ENCODE measurements at regions not wholly inside any gene's neighbourhood (a gene's known extent, or its start where the extent isn't known, plus 50 kb on each side); places are given as distances from the start of the nearest gene placed in this dataset.

- TF ChIP-seq ZNF707 (tag by site-specific recombination; IDR thresholded peaks at IDR 0.05) (no peak), ZNF843 (tag by site-specific recombination; IDR thresholded peaks at IDR 0.05) (no peak), ZNF121 (tag by site-specific recombination; IDR thresholded peaks at IDR 0.05) (no peak), ZNF621 (tag by site-specific recombination; IDR thresholded peaks at IDR 0.05) (no peak), ZNF37A (tag by site-specific recombination; IDR thresholded peaks at IDR 0.05) (no peak), BCL6B (tag by site-specific recombination; IDR thresholded peaks at IDR 0.05) (no peak), ZNF202 (tag by site-specific recombination; IDR thresholded peaks at IDR 0.05; ENCODE audit: borderline replicate concordance) (no peak), ZNF133 (tag by site-specific recombination; IDR thresholded peaks at IDR 0.05) (no peak), ZNF157 (tag by site-specific recombination; IDR thresholded peaks at IDR 0.05) (no peak), ZNF221 (tag by site-specific recombination; IDR thresholded peaks at IDR 0.05; ENCODE audit: borderline replicate concordance) (no peak), ZNF521 (tag by site-specific recombination; IDR thresholded peaks at IDR 0.05) (no peak), GLI2 (tag by site-specific recombination; IDR thresholded peaks at IDR 0.05; ENCODE audit: borderline replicate concordance, low read depth) (no peak)
- TF ChIP-seq, protein P1, sequence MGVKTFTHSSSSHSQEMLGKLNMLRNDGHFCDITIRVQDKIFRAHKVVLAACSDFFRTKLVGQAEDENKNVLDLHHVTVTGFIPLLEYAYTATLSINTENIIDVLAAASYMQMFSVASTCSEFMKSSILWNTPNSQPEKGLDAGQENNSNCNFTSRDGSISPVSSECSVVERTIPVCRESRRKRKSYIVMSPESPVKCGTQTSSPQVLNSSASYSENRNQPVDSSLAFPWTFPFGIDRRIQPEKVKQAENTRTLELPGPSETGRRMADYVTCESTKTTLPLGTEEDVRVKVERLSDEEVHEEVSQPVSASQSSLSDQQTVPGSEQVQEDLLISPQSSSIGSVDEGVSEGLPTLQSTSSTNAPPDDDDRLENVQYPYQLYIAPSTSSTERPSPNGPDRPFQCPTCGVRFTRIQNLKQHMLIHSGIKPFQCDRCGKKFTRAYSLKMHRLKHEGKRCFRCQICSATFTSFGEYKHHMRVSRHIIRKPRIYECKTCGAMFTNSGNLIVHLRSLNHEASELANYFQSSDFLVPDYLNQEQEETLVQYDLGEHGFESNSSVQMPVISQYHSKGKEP (tag by site-specific recombination; IDR thresholded peaks at IDR 0.05), result no peak
- TF ChIP-seq, protein P2, sequence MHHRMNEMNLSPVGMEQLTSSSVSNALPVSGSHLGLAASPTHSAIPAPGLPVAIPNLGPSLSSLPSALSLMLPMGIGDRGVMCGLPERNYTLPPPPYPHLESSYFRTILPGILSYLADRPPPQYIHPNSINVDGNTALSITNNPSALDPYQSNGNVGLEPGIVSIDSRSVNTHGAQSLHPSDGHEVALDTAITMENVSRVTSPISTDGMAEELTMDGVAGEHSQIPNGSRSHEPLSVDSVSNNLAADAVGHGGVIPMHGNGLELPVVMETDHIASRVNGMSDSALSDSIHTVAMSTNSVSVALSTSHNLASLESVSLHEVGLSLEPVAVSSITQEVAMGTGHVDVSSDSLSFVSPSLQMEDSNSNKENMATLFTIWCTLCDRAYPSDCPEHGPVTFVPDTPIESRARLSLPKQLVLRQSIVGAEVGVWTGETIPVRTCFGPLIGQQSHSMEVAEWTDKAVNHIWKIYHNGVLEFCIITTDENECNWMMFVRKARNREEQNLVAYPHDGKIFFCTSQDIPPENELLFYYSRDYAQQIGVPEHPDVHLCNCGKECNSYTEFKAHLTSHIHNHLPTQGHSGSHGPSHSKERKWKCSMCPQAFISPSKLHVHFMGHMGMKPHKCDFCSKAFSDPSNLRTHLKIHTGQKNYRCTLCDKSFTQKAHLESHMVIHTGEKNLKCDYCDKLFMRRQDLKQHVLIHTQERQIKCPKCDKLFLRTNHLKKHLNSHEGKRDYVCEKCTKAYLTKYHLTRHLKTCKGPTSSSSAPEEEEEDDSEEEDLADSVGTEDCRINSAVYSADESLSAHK (tag by site-specific recombination; IDR thresholded peaks at IDR 0.05), result no peak
- TF ChIP-seq, protein P3, sequence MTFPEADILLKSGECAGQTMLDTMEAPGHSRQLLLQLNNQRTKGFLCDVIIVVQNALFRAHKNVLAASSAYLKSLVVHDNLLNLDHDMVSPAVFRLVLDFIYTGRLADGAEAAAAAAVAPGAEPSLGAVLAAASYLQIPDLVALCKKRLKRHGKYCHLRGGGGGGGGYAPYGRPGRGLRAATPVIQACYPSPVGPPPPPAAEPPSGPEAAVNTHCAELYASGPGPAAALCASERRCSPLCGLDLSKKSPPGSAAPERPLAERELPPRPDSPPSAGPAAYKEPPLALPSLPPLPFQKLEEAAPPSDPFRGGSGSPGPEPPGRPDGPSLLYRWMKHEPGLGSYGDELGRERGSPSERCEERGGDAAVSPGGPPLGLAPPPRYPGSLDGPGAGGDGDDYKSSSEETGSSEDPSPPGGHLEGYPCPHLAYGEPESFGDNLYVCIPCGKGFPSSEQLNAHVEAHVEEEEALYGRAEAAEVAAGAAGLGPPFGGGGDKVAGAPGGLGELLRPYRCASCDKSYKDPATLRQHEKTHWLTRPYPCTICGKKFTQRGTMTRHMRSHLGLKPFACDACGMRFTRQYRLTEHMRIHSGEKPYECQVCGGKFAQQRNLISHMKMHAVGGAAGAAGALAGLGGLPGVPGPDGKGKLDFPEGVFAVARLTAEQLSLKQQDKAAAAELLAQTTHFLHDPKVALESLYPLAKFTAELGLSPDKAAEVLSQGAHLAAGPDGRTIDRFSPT (tag by site-specific recombination; IDR thresholded peaks at IDR 0.05), result no peak
- no peak overlapping the region for H3K27ac ChIP-seq (ENCODE audit: extremely low read depth, low read depth, low read length)
- no peaks in the 10 kb centered on the region for H3K36me3 ChIP-seq (ENCODE audit: control insufficient read depth in 2 of 2, insufficient read depth in 1 of 2, low read length in 2 of 2)
- no peak overlapping the region for H3K4me3 ChIP-seq (ENCODE audit: low read depth, low read length)
- ChIA-PET CTCF (interaction anchor here (0.6 kb wide), 2 partner anchors 8 to 46 kb away, joined by 3 to 8 read pairs; no protein-coding TSS in a partner anchor), POLR2A (no interaction called here)
- no peaks in the 10 kb centered on the region for H3K9me3 ChIP-seq (ENCODE audit: control insufficient read depth, insufficient read depth, low read depth, low read length)
- H3K4me1 ChIP-seq (ENCODE audit: control insufficient read depth, insufficient read depth, low read length), result no peaks in the 10 kb centered on the region
Observed at GRCh38 chr13:107886118-107886517, 329.2 kb downstream of the LIG4 start.

DNA sequence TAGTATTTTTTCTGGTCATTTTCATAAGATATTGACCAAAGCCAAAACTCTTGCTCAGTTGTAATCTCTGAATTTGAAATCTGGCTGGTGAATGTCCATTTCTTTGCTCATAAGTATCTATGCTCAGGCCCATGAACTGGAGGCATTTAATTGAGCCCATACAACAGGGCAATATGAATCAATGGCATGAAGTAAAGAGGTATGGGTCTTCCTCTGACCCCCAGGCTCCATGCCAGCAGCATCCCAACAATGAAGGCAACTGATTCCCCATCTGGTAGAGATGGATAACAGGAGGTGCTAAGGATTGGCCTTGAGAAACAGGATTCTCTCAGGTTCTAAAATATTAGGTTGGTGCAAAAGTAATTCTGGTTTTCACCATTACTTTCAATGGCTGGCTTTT is 330.8 kb downstream of the LIG4 start:
- H3K4me3 ChIP-seq (ENCODE audit: low read depth, low read length), result no peak overlapping the region
- POLR2A ChIA-PET, result no interaction called here
- H3K36me3 ChIP-seq (ENCODE audit: control insufficient read depth in 2 of 2, insufficient read depth in 1 of 2, low read length in 2 of 2), result no peaks in the 10 kb centered on the region
- CTCF ChIA-PET, result interaction anchor here (0.7 kb wide), 1 partner anchor 432 kb away, joined by 3 read pairs; no protein-coding TSS in a partner anchor
- no peaks in the 10 kb centered on the region for H3K4me1 ChIP-seq (ENCODE audit: control insufficient read depth, insufficient read depth, low read length)
- no peak overlapping the region for H3K27ac ChIP-seq (ENCODE audit: extremely low read depth, low read depth, low read length)
- no peaks in the 10 kb centered on the region for H3K9me3 ChIP-seq (ENCODE audit: control insufficient read depth, insufficient read depth, low read depth, low read length)
- no peak for TF ChIP-seq ZNF341 (tag by site-specific recombination; IDR thresholded peaks at IDR 0.05; ENCODE audit: low read depth)
- no peak for TF ChIP-seq ZNF776 (tag by site-specific recombination; IDR thresholded peaks at IDR 0.05; ENCODE audit: borderline replicate concordance)
- TF ChIP-seq ZNF785 (tag by site-specific recombination; IDR thresholded peaks at IDR 0.05), result no peak
- no peak for TF ChIP-seq ZNF571 (tag by site-specific recombination; IDR thresholded peaks at IDR 0.05)
- no peak for TF ChIP-seq GFI1B (tag by site-specific recombination; IDR thresholded peaks at IDR 0.05)
- TF ChIP-seq ZNF76 (tag by site-specific recombination; IDR thresholded peaks at IDR 0.05; ENCODE audit: borderline replicate concordance, low read depth), result no peak
- no peak for TF ChIP-seq ZNF26 (tag by site-specific recombination; IDR thresholded peaks at IDR 0.05)
- no peak for TF ChIP-seq ZNF558 (tag by site-specific recombination; IDR thresholded peaks at IDR 0.05)
